HepG2 (cell line): ENCODE measurements at regions not wholly inside any gene's neighbourhood (a gene's known extent, or its start where the extent isn't known, plus 50 kb on each side); places are given as distances from the start of the nearest gene placed in this dataset.

ENCODE experiments used
- ETS1 ChIP-seq: sonication (generic); formaldehyde crosslinking; IDR thresholded peaks from 2 replicates; pipeline ENCODE4 v1.4.0; 2020; ENCODE audit warnings: missing genetic modification reagents
- HMGXB3 ChIP-seq: sonication (generic); formaldehyde crosslinking; IDR thresholded peaks from 2 replicates; pipeline ENCODE4 v1.4.0; 2020; ENCODE audit warnings: missing genetic modification reagents, borderline replicate concordance
- HNRNPH1 ChIP-seq: fragments of 200-400 bp; formaldehyde crosslinking; optimal IDR thresholded peaks from 2 replicates; pipeline ENCODE3; 2017; ENCODE audit warnings: mild to moderate bottlenecking, low read depth, low read length
- JDP2 ChIP-seq: sonication (generic); formaldehyde crosslinking; IDR thresholded peaks from 2 replicates; pipeline ENCODE4 v1.8.1; 2022; ENCODE audit warnings: missing genetic modification reagents, borderline replicate concordance
- MAFG ChIP-seq: sonication (generic); formaldehyde crosslinking; IDR thresholded peaks from 2 replicates; pipeline ENCODE4 v1.5.1; 2020; ENCODE audit warnings: mild to moderate bottlenecking, missing genetic modification reagents
- NFKBIZ ChIP-seq: IDR thresholded peaks from 2 replicates; pipeline ENCODE4 v1.6.1; 2018; ENCODE audit warnings: missing genetic modification reagents, missing compliant biosample characterization
- RARG ChIP-seq: sonication (generic); formaldehyde crosslinking; IDR thresholded peaks from 2 replicates; pipeline ENCODE4 v1.4.0; 2020; ENCODE audit warnings: low read depth, mild to moderate bottlenecking, missing genetic modification reagents
- RFXAP ChIP-seq: sonication (generic); formaldehyde crosslinking; IDR thresholded peaks from 2 replicates; pipeline ENCODE4 v1.4.0; 2020; ENCODE audit warnings: missing genetic modification reagents, borderline replicate concordance
- SOX13 ChIP-seq, 3 experiments: fragments of 450-650 bp in 1 of 3; sonication (generic) in 1 of 3; formaldehyde crosslinking in 1 of 3; IDR thresholded peaks in 2 of 3; conservative IDR thresholded peaks in 1 of 3; 2 replicates each; pipeline versions ENCODE4 v1.5.0 to v1.6.1; 2016 to 2020; ENCODE audit warnings: antibody characterized with exemption in 1 of 3, mild to moderate bottlenecking in 1 of 3, missing compliant biosample characterization in 1 of 3, missing genetic modification reagents in 1 of 3, moderate library complexity in 1 of 3
- TERF1 ChIP-seq: sonication (generic); formaldehyde crosslinking; IDR thresholded peaks from 2 replicates; pipeline ENCODE4 v1.8.0; 2022; ENCODE audit warnings: mild to moderate bottlenecking, missing genetic modification reagents, moderate library complexity
- TMF1 ChIP-seq: sonication (generic); formaldehyde crosslinking; IDR thresholded peaks from 2 replicates; pipeline ENCODE4 v1.8.1; 2022; ENCODE audit warnings: low read depth, missing genetic modification reagents
- ZBTB26 ChIP-seq: IDR thresholded peaks from 2 replicates; pipeline ENCODE4 v1.6.1; 2016; ENCODE audit warnings: missing compliant biosample characterization, missing genetic modification reagents, borderline replicate concordance
- ZEB1 ChIP-seq: IDR thresholded peaks from 2 replicates; pipeline ENCODE4 v1.6.1; 2012; ENCODE audit warnings: mild to moderate bottlenecking, low read depth, inconsistent platforms; ENCODE audit not compliant: insufficient replicate concordance
- ZNF687 ChIP-seq: sonication (generic); formaldehyde crosslinking; IDR thresholded peaks from 2 replicates; pipeline ENCODE4 v1.5.1; 2020; ENCODE audit warnings: mild to moderate bottlenecking, missing genetic modification reagents, moderate library complexity

- TF ChIP-seq ZNF687 (no peak), ZEB1 (no peak), MAFG (CRISPR knock-in tag) (no peak), ETS1 (CRISPR knock-in tag) (no peak), TERF1 (CRISPR knock-in tag) (no peak), HMGXB3 (no peak), RFXAP (CRISPR knock-in tag) (no peak), ZBTB26 (no peak), HNRNPH1 (no peak), JDP2 (CRISPR knock-in tag) (no peak), RARG (CRISPR knock-in tag) (no peak), TMF1 (CRISPR knock-in tag) (no peak), NFKBIZ (no peak), SOX13 (IDR thresholded peaks at IDR 0.05) (no peak), SOX13 (CRISPR knock-in tag; conservative IDR thresholded peaks at IDR 0.05 in 1 of 2, IDR thresholded peaks at IDR 0.05 in 1 of 2) (no peak)
These were observed 341.8 kb upstream of the SATB1 start (continued) for GRCh38 chr3:18766974-18767373.
